ENCODE measurements at regions not wholly inside any gene's neighbourhood (a gene's known extent, or its start where the extent isn't known, plus 50 kb on each side); places are given as distances from the start of the nearest gene placed in this dataset.

DNA sequence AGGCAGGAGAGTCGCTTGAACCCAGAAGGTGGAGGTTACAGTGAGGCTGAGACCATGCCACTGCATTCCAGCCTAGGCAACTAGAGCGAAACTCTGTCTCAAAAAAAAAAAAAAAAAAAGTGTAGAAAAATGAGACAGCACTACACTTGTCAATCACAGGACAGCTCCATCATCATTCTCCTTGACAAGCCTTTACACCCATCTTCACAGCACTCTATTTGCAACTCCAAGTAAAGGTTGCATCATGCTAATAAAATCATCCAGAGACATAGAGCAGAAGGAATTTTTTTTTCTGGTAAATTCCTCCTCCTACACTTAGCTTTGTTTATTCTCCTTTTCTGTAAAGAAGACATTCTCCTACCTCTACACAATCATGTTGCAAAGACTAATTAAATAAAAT is 791.0 kb upstream of the HS3ST5 start:
- WGBS (ENCODE audit: insufficient coverage, insufficient replicate concordance, low lambda C conversion rate, missing lambda C conversion rate), result 0% methylated on average over 2 of the region's 2 CpGs
- DNase-seq (ENCODE audit: low read depth, low spot score), result no peak
- Histone ChIP-seq H3K79me2 (ENCODE audit: control insufficient read depth, insufficient read depth, low read length) (no peaks in the 10 kb centered on the region), H3K9ac (ENCODE audit: control insufficient read depth, insufficient read depth, low read length) (no peak overlapping the region), H3K27me3 (replicated peaks in 1 of 2; ENCODE audit: control insufficient read depth in 2 of 2, insufficient read depth in 2 of 2, low read length in 1 of 2) (no peaks in the 10 kb centered on the region), H3K36me3 (ENCODE audit: control insufficient read depth in 2 of 2, insufficient read depth in 2 of 2, low read length in 1 of 2) (no peaks in the 10 kb centered on the region), H3K27ac (ENCODE audit: control insufficient read depth, insufficient read depth) (no peak overlapping the region), H3K9me3 (replicated peaks; ENCODE audit: control insufficient read depth, insufficient read depth, low read length) (no peaks in the 10 kb centered on the region), H2AFZ (ENCODE audit: control insufficient read depth, low read depth, low read length) (no peak overlapping the region), H3K4me3 (no peak overlapping the region), H3K4me2 (ENCODE audit: control insufficient read depth, insufficient read depth) (no peak overlapping the region), H4K20me1 (ENCODE audit: control insufficient read depth, insufficient read depth) (no peaks in the 10 kb centered on the region), H3K4me1 (ENCODE audit: control insufficient read depth, insufficient read depth, low read length) (no peaks in the 10 kb centered on the region)
- TF ChIP-seq, protein P1, sequence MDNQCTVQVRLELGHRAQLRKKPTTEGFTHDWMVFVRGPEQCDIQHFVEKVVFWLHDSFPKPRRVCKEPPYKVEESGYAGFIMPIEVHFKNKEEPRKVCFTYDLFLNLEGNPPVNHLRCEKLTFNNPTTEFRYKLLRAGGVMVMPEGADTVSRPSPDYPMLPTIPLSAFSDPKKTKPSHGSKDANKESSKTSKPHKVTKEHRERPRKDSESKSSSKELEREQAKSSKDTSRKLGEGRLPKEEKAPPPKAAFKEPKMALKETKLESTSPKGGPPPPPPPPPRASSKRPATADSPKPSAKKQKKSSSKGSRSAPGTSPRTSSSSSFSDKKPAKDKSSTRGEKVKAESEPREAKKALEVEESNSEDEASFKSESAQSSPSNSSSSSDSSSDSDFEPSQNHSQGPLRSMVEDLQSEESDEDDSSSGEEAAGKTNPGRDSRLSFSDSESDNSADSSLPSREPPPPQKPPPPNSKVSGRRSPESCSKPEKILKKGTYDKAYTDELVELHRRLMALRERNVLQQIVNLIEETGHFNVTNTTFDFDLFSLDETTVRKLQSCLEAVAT (IDR thresholded peaks at IDR 0.05), result no peak
- no peak for TF ChIP-seq SUPT20H (IDR thresholded peaks at IDR 0.05; ENCODE audit: borderline replicate concordance, control insufficient read depth, low read depth, low read length)
- no peak for TF ChIP-seq FOXK2 (IDR thresholded peaks at IDR 0.05)
- no peak for TF ChIP-seq CHD2 (IDR thresholded peaks at IDR 0.05; ENCODE audit: borderline replicate concordance, low read depth, low read length)
- TF ChIP-seq RAD21 (IDR thresholded peaks at IDR 0.05; ENCODE audit: insufficient read depth, low read depth, low read length), result no peak
- TF ChIP-seq NFYA (IDR thresholded peaks at IDR 0.05; ENCODE audit: borderline replicate concordance, low read depth, low read length), result no peak
- TF ChIP-seq, protein P2, sequence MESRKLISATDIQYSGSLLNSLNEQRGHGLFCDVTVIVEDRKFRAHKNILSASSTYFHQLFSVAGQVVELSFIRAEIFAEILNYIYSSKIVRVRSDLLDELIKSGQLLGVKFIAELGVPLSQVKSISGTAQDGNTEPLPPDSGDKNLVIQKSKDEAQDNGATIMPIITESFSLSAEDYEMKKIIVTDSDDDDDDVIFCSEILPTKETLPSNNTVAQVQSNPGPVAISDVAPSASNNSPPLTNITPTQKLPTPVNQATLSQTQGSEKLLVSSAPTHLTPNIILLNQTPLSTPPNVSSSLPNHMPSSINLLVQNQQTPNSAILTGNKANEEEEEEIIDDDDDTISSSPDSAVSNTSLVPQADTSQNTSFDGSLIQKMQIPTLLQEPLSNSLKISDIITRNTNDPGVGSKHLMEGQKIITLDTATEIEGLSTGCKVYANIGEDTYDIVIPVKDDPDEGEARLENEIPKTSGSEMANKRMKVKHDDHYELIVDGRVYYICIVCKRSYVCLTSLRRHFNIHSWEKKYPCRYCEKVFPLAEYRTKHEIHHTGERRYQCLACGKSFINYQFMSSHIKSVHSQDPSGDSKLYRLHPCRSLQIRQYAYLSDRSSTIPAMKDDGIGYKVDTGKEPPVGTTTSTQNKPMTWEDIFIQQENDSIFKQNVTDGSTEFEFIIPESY (IDR thresholded peaks at IDR 0.05), result no peak
- TF ChIP-seq POU2F2 (IDR thresholded peaks at IDR 0.05; ENCODE audit: borderline replicate concordance, low read depth, low read length), result no peak
- TF ChIP-seq ZZZ3 (IDR thresholded peaks at IDR 0.05; ENCODE audit: control insufficient read depth, insufficient read length, low read depth), result no peak
- no TSS peak for BruUV-seq (replicated peaks)
- no peak for FAIRE-seq
- RAD21 ChIA-PET (ENCODE audit: unreplicated experiment), result no interaction called here
- POLR2A ChIA-PET, result no interaction called here
- intact Hi-C loops (cut with micrococcal nuclease; ENCODE audit: unreplicated experiment) (no loop called here), in situ Hi-C loops (cut with MboI) (no loop called here)
- CTCF ChIA-PET, result no interaction called here
- SMC1A ChIA-PET (ENCODE audit: uncharacterized antibody, unreplicated experiment), result interaction anchor here (0.6 to 1.4 kb wide), 3 partner anchors 9 to 81 kb away, joined by 3 read pairs; no protein-coding TSS in a partner anchor
- ATAC-seq, result no peak
